ENCODE measurements at regions not wholly inside any gene's neighbourhood (a gene's known extent, or its start where the extent isn't known, plus 50 kb on each side); places are given as distances from the start of the nearest gene placed in this dataset.
A peak's percentile ranks its signal among the peaks of the same experiment; 100 is the strongest.

DNA sequence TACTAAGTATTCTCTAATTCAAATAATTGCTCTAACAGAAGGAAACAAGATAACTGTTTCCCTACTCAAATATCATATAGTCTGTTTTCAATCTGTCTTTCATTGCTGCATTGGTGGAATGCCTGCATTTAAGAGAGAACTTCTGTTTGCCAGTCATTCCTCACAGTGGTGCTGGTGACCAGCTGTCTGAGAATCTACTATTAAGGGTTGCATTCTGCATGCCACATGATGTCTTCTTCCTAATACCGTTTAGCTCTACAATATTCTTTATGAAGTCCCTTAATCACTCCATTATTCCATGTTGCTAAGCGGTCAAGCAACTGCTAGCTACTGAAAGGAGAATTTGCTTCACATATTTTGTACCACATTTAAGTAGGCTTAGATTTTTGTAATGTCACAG lies 167.1 kb upstream of the CENPE start:
- DNase-seq (ENCODE audit: low spot score), result no peak
- Histone ChIP-seq H3K9ac (ENCODE audit: low read depth in 1 of 2, low read length in 2 of 2) (no peak overlapping the region), H3K9me3 (ENCODE audit: control insufficient read depth in 4 of 4, low read length in 3 of 4) (peaks cover 0 to 3% (median under 1%) of the 10 kb centered on the region in 4 donors), H3K4me1 (ENCODE audit: control insufficient read depth in 4 of 4, insufficient read depth in 4 of 4, low read length in 3 of 4) (no peaks in the 10 kb centered on the region), H3K4me3 (ENCODE audit: low read depth in 1 of 3, low read length in 3 of 3) (no peak overlapping the region), H3K36me3 (ENCODE audit: control insufficient read depth in 4 of 4, insufficient read depth in 3 of 4, low read depth in 1 of 4, low read length in 3 of 4) (no peaks in the 10 kb centered on the region), H3K27me3 (ENCODE audit: control insufficient read depth in 4 of 4, insufficient read depth in 4 of 4, low read length in 3 of 4) (no peaks in the 10 kb centered on the region), H3K27ac (ENCODE audit: low read depth in 1 of 2, low read length in 2 of 2) (no peak overlapping the region)
- TF ChIP-seq, protein P1, sequence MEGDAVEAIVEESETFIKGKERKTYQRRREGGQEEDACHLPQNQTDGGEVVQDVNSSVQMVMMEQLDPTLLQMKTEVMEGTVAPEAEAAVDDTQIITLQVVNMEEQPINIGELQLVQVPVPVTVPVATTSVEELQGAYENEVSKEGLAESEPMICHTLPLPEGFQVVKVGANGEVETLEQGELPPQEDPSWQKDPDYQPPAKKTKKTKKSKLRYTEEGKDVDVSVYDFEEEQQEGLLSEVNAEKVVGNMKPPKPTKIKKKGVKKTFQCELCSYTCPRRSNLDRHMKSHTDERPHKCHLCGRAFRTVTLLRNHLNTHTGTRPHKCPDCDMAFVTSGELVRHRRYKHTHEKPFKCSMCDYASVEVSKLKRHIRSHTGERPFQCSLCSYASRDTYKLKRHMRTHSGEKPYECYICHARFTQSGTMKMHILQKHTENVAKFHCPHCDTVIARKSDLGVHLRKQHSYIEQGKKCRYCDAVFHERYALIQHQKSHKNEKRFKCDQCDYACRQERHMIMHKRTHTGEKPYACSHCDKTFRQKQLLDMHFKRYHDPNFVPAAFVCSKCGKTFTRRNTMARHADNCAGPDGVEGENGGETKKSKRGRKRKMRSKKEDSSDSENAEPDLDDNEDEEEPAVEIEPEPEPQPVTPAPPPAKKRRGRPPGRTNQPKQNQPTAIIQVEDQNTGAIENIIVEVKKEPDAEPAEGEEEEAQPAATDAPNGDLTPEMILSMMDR (IDR thresholded peaks at IDR 0.05; ENCODE audit: low read depth, low read length, missing input control), result no peak
- TF ChIP-seq RAD21 (IDR thresholded peaks at IDR 0.05), result peak; percentile 61 to 73
- WGBS, result 78% methylated on average over 2 of the region's 2 CpGs

DNA sequence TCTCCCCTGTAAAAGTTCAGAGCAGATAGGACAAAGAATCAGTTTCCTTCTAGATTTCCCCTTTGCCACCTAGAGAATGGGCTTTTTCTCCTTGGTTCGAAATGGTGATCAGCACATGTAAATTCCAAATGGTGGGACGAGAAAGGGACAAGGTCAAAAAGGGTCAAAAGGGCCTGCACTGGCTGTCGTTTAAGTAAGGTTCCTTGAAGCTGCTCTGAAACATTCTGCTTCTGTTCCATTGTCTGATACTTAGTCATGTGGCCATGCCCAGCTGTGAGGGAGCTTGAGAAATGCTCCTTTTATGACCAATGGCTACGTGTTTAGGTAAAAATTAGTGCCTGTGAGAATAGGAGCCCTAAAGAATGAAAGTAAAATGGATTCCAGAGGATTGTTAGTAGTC lies 165.9 kb upstream of the CENPE start:
- 78% methylated on average over 4 of the region's 4 CpGs for WGBS
- DNase-seq (ENCODE audit: low spot score), result no peak
- no peaks in the 10 kb centered on the region for H3K27me3 ChIP-seq (ENCODE audit: control insufficient read depth in 4 of 4, insufficient read depth in 4 of 4, low read length in 3 of 4)
- H3K36me3 ChIP-seq (ENCODE audit: control insufficient read depth in 4 of 4, insufficient read depth in 3 of 4, low read depth in 1 of 4, low read length in 3 of 4), result no peaks in the 10 kb centered on the region
- TF ChIP-seq GABPA (IDR thresholded peaks at IDR 0.05 in 1 of 2, conservative IDR thresholded peaks at IDR 0.05 in 1 of 2) (no peak), NR2F2 (IDR thresholded peaks at IDR 0.05) (no peak), SP1 (IDR thresholded peaks at IDR 0.05) (no peak), EGR1 (IDR thresholded peaks at IDR 0.05; ENCODE audit: low read depth in 2 of 2) (no peak), JUND (IDR thresholded peaks at IDR 0.05) (no peak), RXRA (IDR thresholded peaks at IDR 0.05) (no peak), HNF4A (conservative IDR thresholded peaks at IDR 0.05) (no peak), HNF4G (IDR thresholded peaks at IDR 0.05) (no peak), YY1 (IDR thresholded peaks at IDR 0.05) (no peak), FOXA1 (IDR thresholded peaks at IDR 0.05) (no peak), RAD21 (IDR thresholded peaks at IDR 0.05) (no peak)
- TF ChIP-seq, protein P1 (IDR thresholded peaks at IDR 0.05; ENCODE audit: low read depth, low read length, missing input control), result no peak
- TF ChIP-seq, protein P2, sequence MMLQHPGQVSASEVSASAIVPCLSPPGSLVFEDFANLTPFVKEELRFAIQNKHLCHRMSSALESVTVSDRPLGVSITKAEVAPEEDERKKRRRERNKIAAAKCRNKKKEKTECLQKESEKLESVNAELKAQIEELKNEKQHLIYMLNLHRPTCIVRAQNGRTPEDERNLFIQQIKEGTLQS (IDR thresholded peaks at IDR 0.05), result no peak
- TF ChIP-seq, protein P3, sequence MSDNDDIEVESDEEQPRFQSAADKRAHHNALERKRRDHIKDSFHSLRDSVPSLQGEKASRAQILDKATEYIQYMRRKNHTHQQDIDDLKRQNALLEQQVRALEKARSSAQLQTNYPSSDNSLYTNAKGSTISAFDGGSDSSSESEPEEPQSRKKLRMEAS (IDR thresholded peaks at IDR 0.05), result no peak
- TF ChIP-seq, protein P4, sequence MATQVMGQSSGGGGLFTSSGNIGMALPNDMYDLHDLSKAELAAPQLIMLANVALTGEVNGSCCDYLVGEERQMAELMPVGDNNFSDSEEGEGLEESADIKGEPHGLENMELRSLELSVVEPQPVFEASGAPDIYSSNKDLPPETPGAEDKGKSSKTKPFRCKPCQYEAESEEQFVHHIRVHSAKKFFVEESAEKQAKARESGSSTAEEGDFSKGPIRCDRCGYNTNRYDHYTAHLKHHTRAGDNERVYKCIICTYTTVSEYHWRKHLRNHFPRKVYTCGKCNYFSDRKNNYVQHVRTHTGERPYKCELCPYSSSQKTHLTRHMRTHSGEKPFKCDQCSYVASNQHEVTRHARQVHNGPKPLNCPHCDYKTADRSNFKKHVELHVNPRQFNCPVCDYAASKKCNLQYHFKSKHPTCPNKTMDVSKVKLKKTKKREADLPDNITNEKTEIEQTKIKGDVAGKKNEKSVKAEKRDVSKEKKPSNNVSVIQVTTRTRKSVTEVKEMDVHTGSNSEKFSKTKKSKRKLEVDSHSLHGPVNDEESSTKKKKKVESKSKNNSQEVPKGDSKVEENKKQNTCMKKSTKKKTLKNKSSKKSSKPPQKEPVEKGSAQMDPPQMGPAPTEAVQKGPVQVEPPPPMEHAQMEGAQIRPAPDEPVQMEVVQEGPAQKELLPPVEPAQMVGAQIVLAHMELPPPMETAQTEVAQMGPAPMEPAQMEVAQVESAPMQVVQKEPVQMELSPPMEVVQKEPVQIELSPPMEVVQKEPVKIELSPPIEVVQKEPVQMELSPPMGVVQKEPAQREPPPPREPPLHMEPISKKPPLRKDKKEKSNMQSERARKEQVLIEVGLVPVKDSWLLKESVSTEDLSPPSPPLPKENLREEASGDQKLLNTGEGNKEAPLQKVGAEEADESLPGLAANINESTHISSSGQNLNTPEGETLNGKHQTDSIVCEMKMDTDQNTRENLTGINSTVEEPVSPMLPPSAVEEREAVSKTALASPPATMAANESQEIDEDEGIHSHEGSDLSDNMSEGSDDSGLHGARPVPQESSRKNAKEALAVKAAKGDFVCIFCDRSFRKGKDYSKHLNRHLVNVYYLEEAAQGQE (IDR thresholded peaks at IDR 0.05), result no peak
- no peaks in the 10 kb centered on the region for H3K4me1 ChIP-seq (ENCODE audit: control insufficient read depth in 4 of 4, insufficient read depth in 4 of 4, low read length in 3 of 4)
- H3K9ac ChIP-seq (ENCODE audit: low read depth in 1 of 2, low read length in 2 of 2), result no peak overlapping the region
- no peak overlapping the region for H3K27ac ChIP-seq (ENCODE audit: low read depth in 1 of 2, low read length in 2 of 2)
- peaks cover 0 to 4% (median 2%) of the 10 kb centered on the region in 4 donors for H3K9me3 ChIP-seq (ENCODE audit: control insufficient read depth in 4 of 4, low read length in 3 of 4)
- H3K4me3 ChIP-seq (ENCODE audit: low read depth in 1 of 3, low read length in 3 of 3), result no peak overlapping the region

Measured in liver (tissue), 8 donors.